GM13976 (cell line): ENCODE measurements at regions not wholly inside any gene's neighbourhood (a gene's known extent, or its start where the extent isn't known, plus 50 kb on each side); places are given as distances from the start of the nearest gene placed in this dataset.

Source experiments
- DNase-seq: peaks from one replicate; pipeline ENCODE4 v3.0.0; 2012; ENCODE audit warnings: low spot score
- in situ Hi-C: fragments of 300-500 bp; cut with MboI; formaldehyde crosslinking; loops from one replicate; pipeline ENCODE4 v1.12.0; 2022; ENCODE audit warnings: low sequenced_read_pairs, mixed read lengths, inconsistent platforms; ENCODE audit not compliant: unreplicated experiment
- TF ChIP-seq, protein P1 (sequence below): IDR thresholded peaks from 2 replicates; pipeline ENCODE4 v1.5.1; 2012; ENCODE audit warnings: borderline replicate concordance, mild to moderate bottlenecking; ENCODE audit not compliant: insufficient read depth; ENCODE audit errors: extremely low read depth, missing control alignments, control extremely low read depth

DNA sequence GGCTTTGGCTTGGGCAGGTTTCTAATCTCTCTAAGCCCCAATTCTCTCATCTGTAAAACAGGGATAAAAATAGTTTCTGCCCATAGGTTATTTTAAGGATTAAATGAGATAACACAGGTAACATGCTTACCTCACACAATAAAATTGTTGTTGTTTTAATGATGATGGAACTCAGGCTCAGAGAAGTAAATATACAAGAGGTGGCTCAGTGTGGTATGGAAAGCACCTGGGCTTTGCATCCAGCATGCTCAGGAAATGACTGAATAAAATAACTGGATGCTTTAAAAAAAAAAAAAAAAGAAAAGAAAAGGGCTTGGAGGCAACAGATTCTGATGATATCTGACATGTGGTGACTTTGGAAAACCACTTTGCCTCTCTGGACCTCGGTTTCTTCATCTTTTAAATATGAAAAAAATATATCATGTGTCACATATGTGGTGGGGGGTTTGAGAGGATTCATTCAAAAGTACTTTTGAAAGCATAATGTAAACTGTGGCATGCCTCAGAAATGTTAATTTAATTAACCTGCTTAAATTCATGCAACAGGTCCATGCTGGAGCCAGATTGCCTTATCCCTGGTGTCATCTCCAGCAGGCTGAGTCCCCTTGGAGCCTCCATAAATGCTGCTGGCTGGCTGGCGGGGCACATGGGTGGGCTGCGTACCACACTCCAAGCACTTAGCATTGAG lies 112.8 kb upstream of the CDC42EP3 start:
- TF ChIP-seq, protein P1, sequence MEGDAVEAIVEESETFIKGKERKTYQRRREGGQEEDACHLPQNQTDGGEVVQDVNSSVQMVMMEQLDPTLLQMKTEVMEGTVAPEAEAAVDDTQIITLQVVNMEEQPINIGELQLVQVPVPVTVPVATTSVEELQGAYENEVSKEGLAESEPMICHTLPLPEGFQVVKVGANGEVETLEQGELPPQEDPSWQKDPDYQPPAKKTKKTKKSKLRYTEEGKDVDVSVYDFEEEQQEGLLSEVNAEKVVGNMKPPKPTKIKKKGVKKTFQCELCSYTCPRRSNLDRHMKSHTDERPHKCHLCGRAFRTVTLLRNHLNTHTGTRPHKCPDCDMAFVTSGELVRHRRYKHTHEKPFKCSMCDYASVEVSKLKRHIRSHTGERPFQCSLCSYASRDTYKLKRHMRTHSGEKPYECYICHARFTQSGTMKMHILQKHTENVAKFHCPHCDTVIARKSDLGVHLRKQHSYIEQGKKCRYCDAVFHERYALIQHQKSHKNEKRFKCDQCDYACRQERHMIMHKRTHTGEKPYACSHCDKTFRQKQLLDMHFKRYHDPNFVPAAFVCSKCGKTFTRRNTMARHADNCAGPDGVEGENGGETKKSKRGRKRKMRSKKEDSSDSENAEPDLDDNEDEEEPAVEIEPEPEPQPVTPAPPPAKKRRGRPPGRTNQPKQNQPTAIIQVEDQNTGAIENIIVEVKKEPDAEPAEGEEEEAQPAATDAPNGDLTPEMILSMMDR: no peak
- no peak for DNase-seq

DNA sequence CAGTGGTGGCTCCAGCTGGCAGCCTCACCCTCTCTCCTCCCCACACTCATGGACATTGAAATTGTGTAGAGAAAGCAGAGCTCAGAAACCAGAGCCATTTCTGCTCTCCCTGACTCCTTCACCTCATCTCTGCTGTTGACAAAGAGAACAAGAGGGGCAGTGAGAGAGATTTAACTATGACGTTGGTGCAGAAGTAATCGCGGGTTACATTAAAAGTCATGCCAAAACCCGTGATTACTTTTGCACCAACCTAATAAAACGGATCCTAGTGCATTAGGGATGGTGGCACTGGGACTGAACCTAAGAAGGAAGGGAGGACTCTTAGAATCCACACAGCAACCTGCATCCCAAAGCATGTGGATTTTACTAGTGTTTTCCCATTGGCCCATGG lies 113.3 kb upstream of the CDC42EP3 start:
- in situ Hi-C loops: no loop called here
- TF ChIP-seq, protein P1: no peak
- no peak for DNase-seq

More for the DNA sequence above, 112.8 kb upstream of the CDC42EP3 start:
- in situ Hi-C loops: no loop called here

DNA sequence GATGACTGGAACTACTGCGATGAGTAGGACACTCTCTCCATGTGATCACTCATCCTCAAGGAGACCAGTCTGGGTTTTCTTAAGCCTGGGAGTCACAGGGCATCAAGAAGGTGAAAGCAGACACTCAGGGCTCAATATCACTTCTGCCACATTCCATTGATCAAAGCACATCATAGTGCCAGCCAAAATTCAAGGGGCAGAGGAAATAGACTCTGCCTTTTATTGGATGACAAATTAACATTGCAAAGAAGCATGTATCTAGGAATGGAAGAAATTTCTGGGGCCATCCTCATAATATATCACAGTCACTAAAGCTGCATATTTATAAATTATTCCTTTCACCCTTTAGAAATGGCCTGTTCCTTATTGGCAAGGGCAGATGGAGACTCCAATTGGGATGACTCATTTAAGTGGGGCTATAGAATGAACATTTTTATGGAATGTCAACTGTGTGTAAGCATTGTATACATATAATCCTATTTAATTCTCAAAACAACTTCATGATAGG lies 114.8 kb upstream of the CDC42EP3 start:
- TF ChIP-seq, protein P1: no peak
- in situ Hi-C loops: no loop called here
- DNase-seq: no peak

DNA sequence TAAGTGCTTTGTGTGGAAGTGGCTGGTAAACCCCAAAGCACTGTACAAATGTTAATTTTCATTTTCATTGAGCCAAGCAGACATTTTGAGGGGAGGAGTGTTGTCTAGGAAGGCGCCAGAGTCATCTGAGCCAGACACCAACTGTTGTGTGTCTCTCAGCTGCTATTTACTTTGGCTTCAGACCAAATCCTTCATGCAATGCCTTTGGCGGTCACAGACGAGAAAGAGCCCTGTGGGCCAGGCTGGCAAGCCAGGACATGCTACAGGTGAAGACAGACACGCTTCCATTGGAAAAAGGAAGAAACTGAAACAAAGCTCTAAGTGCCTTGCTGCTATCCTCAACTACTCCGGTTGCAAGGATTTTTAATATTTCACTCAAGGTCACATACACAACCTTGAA lies 115.4 kb upstream of the CDC42EP3 start:
- DNase-seq: no peak
- in situ Hi-C loops: no loop called here
- TF ChIP-seq, protein P1: no peak

DNA sequence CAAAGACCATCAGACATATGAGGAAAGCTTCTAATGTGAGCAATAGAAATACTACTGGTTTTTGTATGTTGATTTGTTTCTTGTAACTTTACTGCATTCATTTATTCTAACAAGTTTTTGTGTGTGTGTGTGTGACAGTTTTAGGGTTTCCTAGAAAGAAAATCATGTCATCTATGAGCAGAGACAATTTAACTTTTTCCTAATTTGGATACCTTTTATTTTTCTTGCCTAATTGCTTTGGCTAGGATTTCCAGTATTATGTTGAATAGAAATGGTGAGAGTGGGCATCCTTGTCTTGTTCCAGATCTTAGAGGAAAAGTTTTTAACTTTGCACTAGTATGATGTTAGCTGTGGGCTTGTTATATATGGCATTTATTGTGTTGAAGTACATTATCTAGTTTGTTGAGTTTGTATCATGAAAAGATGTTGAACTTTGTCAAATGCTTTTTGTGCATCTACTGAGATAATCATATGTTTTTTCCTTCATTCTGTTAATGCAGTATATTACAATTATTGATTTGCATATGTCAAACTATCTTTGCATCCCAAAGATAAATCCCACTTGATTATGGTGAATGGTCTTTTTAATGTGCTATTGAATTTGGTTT lies 117.3 kb upstream of the CDC42EP3 start:
- in situ Hi-C loops: no loop called here
- no peak for DNase-seq
- TF ChIP-seq, protein P1: no peak

DNA sequence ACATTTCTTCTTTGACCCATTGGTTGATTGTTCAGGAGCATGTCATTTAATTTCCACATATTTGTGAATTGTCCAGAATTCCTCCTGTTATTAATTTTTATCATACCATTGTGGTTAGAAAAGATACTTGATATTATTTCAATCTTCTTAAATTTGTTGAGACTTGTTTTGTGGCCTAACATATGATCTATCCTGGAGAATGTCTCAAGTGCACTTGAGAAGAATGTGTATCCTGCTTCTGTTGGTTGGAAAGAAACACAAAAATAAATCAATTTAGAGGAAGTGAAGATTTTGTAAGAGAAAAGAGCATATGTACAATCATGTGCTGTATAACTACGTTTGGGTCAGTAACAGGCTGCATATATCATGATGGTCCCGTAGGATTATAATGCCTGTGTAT lies 118.6 kb upstream of the CDC42EP3 start:
- TF ChIP-seq, protein P1: no peak
- no peak for DNase-seq
- in situ Hi-C loops: no loop called here
